GM12878 (cell line): ENCODE measurements at regions not wholly inside any gene's neighbourhood (a gene's known extent, or its start where the extent isn't known, plus 50 kb on each side); places are given as distances from the start of the nearest gene placed in this dataset.

Experiments
- ATAC-seq: fragments of 200-7000 bp; cut with Tn5 transposase; 3 replicates; pipeline ENCODE4 v1.9.1; 2020; ENCODE audit warnings: mild to moderate bottlenecking, moderate library complexity
- BruUV-seq: library from RNA; stranded (reverse); fragments of 400-500 nt; replicated peaks from 2 replicates; lab custom pipeline; 2021; lab: Mats Ljungman, UMichigan
- CTCF ChIA-PET: fragments of 300-600 bp; sonication (Branson Sonifier 250); formaldehyde crosslinking; extraction: SDS; loops from one replicate; lab custom pipeline; 2021; ENCODE audit warnings: inconsistent platforms; lab: Yijun Ruan, JAX
- POLR2A ChIA-PET: fragments of 350-600 bp; formaldehyde crosslinking; extraction: SDS; loops from one replicate; lab custom pipeline; 2021; ENCODE audit warnings: inconsistent platforms; lab: Charles Lee
- RAD21 ChIA-PET: fragments of 300-600 bp; sonication (Branson Sonifier 250); formaldehyde crosslinking; loops from one replicate; lab custom pipeline; 2023; ENCODE audit warnings: antibody characterized with exemption; ENCODE audit not compliant: unreplicated experiment; lab: Charles Lee
- SMC1A ChIA-PET: fragments of 300-600 bp; sonication (Branson Sonifier 250); formaldehyde crosslinking; loops from one replicate; lab custom pipeline; 2023; ENCODE audit not compliant: unreplicated experiment, uncharacterized antibody; lab: Charles Lee
- DNase-seq: peaks from one replicate; pipeline ENCODE4 v3.0.0-alpha.2; 2011; ENCODE audit warnings: low read depth, low spot score
- FAIRE-seq: peaks from 3 replicates; lab custom pipeline; 2011; peaks lifted over from hg19 to GRCh38; lab: Jason Lieb, UNC
- H2AFZ ChIP-seq: 2 replicates; pipeline ENCODE4 v1.6.0; 2011; ENCODE audit warnings: low read depth, low read length, control low read depth; ENCODE audit not compliant: control insufficient read depth
- H3K27ac ChIP-seq: 2 replicates; pipeline ENCODE4 v1.5.1; 2011; ENCODE audit warnings: control low read depth; ENCODE audit not compliant: control insufficient read depth, insufficient read depth
- H3K27me3 ChIP-seq, 2 experiments: replicated peaks in 1 of 2; 2 replicates each; pipeline versions ENCODE4 v1.6.0 to v1.6.1; 2011; ENCODE audit warnings: low read length in 1 of 2; ENCODE audit not compliant: control insufficient read depth in 2 of 2, insufficient read depth in 2 of 2
- H3K36me3 ChIP-seq, 2 experiments: 2 replicates each; pipeline ENCODE4 v1.5.1; 2011; ENCODE audit warnings: low read length in 1 of 2; ENCODE audit not compliant: control insufficient read depth in 2 of 2, insufficient read depth in 2 of 2
- H3K4me1 ChIP-seq: 2 replicates; pipeline ENCODE4 v1.6.1; 2011; ENCODE audit warnings: mild to moderate bottlenecking, low read length, moderate library complexity, mixed read lengths; ENCODE audit not compliant: control insufficient read depth, insufficient read depth
- H3K4me2 ChIP-seq: 2 replicates; pipeline ENCODE4 v1.6.0; 2011; ENCODE audit warnings: control low read depth; ENCODE audit not compliant: control insufficient read depth, insufficient read depth
- H3K4me3 ChIP-seq: fragments of 200-600 bp; sonication (generic); 2 replicates; pipeline ENCODE4 v1.5.1; 2016
- H3K79me2 ChIP-seq: 2 replicates; pipeline ENCODE4 v1.6.0; 2011; ENCODE audit warnings: low read length; ENCODE audit not compliant: control insufficient read depth, insufficient read depth
- H3K9ac ChIP-seq: 2 replicates; pipeline ENCODE4 v1.8.0; 2011; ENCODE audit warnings: low read length, control low read depth, mixed read lengths; ENCODE audit not compliant: control insufficient read depth, insufficient read depth
- H3K9me3 ChIP-seq: replicated peaks from 3 replicates; pipeline ENCODE4 v1.5.1; 2011; ENCODE audit warnings: mild to moderate bottlenecking, low read length; ENCODE audit not compliant: control insufficient read depth, insufficient read depth
- H4K20me1 ChIP-seq: 2 replicates; pipeline ENCODE4 v1.6.0; 2011; ENCODE audit not compliant: control insufficient read depth, insufficient read depth
- BHLHE40 ChIP-seq, 2 experiments: fragments of 450-650 bp in 1 of 2; IDR thresholded peaks; 2 replicates each; pipeline ENCODE4 v1.6.1; 2011 to 2017; ENCODE audit warnings: low read depth in 2 of 2, borderline replicate concordance in 1 of 2, improper control_type of control experiment in 1 of 2, low read length in 1 of 2, mild to moderate bottlenecking in 1 of 2
- EGR1 ChIP-seq, 2 experiments: IDR thresholded peaks; 1 replicate in 1 of 2; 2 replicates in 1 of 2; pipeline ENCODE4 v1.6.1; 2011 to 2012; ENCODE audit warnings: low read depth in 2 of 2, low read length in 2 of 2, borderline replicate concordance in 1 of 2, mild to moderate bottlenecking in 1 of 2, moderate library complexity in 1 of 2
- KLF5 ChIP-seq: fragments of 450-650 bp; IDR thresholded peaks from 2 replicates; pipeline ENCODE4 v1.6.1; 2014; ENCODE audit warnings: mild to moderate bottlenecking; ENCODE audit not compliant: partially characterized antibody
- MTA2 ChIP-seq: fragments of 450-650 bp; IDR thresholded peaks from 2 replicates; pipeline ENCODE4 v1.6.1; 2016; ENCODE audit warnings: low read depth, mild to moderate bottlenecking, moderate library complexity
- NFXL1 ChIP-seq: fragments of 450-650 bp; IDR thresholded peaks from 2 replicates; pipeline ENCODE4 v1.6.1; 2017; ENCODE audit warnings: antibody characterized with exemption, mild to moderate bottlenecking, borderline replicate concordance
- NFYB ChIP-seq: IDR thresholded peaks from 2 replicates; pipeline ENCODE4 v1.6.1; 2011; ENCODE audit warnings: low read depth, mild to moderate bottlenecking, low read length, improper control_type of control experiment, moderate library complexity; ENCODE audit not compliant: insufficient read depth
- REST ChIP-seq: IDR thresholded peaks from 2 replicates; pipeline ENCODE4 v1.6.1; 2012; ENCODE audit warnings: mild to moderate bottlenecking, low read depth, low read length
- ZZZ3 ChIP-seq: IDR thresholded peaks from 2 replicates; pipeline ENCODE4 v1.6.1; 2011; ENCODE audit warnings: low read depth; ENCODE audit not compliant: control insufficient read depth, insufficient read length
- WGBS: methylation state at CpG from one replicate; pipeline ENCODE4 v1.1.6; 2016; ENCODE audit warnings: low lambda C conversion rate; ENCODE audit not compliant: insufficient replicate concordance, insufficient coverage; ENCODE audit errors: missing lambda C conversion rate; 5-methylcytosine and 5-hydroxymethylcytosine counted together
- in situ Hi-C: fragments of 300-500 bp; cut with MboI; formaldehyde crosslinking; loops from 9 replicates; pipeline ENCODE4 v1.14.3; 2018; ENCODE audit warnings: mixed read lengths
- intact Hi-C: fragments of 100-400 bp; cut with micrococcal nuclease; formaldehyde crosslinking; loops from one replicate; pipeline ENCODE4 v1.14.2; 2022; ENCODE audit not compliant: unreplicated experiment

DNA sequence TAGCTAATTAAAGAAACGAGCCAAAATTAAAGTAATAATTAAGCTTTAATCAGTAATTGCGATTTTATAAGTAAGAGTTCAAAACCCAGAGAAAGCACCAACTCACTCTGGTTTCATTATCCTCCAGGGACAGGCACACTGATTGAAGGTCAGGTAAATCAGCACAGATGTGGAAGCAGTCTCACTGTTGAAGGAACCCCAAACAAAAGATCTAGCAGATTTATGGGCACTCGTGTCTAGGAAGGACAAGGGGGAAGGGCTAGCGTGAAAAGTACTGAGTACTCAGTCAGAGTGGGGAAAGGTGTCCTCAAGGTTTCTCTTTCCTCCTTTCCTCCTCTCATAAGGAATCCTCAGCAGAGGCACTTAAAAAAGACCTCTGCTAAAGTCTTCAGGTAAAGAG is 320.1 kb downstream of the PYDC2 start:
- TF ChIP-seq KLF5 (no peak), MTA2 (no peak), NFYB (no peak), REST (no peak), NFXL1 (no peak), BHLHE40 (IDR thresholded peaks at IDR 0.05; ENCODE audit: borderline replicate concordance in 1 of 2, low read depth in 2 of 2, low read length in 1 of 2) (no peak), EGR1 (IDR thresholded peaks at IDR 0.05; ENCODE audit: borderline replicate concordance in 1 of 2, low read depth in 2 of 2, low read length in 2 of 2) (no peak), ZZZ3 (no peak)
- no peaks in the 10 kb centered on the region for H4K20me1 ChIP-seq
- POLR2A ChIA-PET, result no interaction called here
- H3K27ac ChIP-seq, result no peak overlapping the region
- H3K4me1 ChIP-seq, result no peaks in the 10 kb centered on the region
- no peaks in the 10 kb centered on the region for H3K36me3 ChIP-seq
- no peaks in the 10 kb centered on the region for H3K79me2 ChIP-seq
- FAIRE-seq (no peak), ATAC-seq (no peak), DNase-seq (no peak)
- CTCF ChIA-PET, result no interaction called here
- no peak overlapping the region for H2AFZ ChIP-seq
- in situ Hi-C loops (no loop called here), intact Hi-C loops (no loop called here)
- SMC1A ChIA-PET, result no interaction called here
- H3K9me3 ChIP-seq, result no peaks in the 10 kb centered on the region
- H3K4me2 ChIP-seq, result no peak overlapping the region
- 39% methylated on average over 4 of the region's 4 CpGs for WGBS
- no TSS peak for BruUV-seq
- no peaks in the 10 kb centered on the region for H3K27me3 ChIP-seq
- no peak overlapping the region for H3K9ac ChIP-seq
- RAD21 ChIA-PET, result no interaction called here
- no peak overlapping the region for H3K4me3 ChIP-seq
